ENCODE measurements at regions not wholly inside any gene's neighbourhood (a gene's known extent, or its start where the extent isn't known, plus 50 kb on each side); places are given as distances from the start of the nearest gene placed in this dataset.

DNA sequence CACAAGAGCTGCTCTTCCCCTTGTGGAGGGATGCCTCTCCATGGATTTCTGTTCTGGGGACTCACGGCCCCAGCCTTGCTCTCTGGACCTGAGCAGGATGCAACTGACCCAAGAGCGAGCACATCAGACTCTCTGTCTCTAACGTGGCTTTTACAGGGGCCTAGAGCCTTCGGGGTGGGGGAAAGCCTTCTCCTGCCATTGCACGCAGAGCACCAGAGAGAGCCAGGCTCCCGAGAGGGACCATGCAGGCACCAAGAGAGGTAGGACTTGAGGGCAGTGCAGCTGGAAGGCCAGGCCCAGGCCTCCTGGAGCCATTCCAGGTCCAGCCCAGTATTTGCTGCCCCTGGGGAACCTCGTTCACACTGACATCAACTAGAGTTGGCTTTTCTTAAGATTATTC, 475.6 kb upstream of the MYT1L start:
- no TSS peak for BruUV-seq (replicated peaks)
- no peak overlapping the region for H3K9ac ChIP-seq (ENCODE audit: low read length)

More for the DNA sequence above, 475.6 kb upstream of the MYT1L start:
- no peak overlapping the region for H3K4me2 ChIP-seq (ENCODE audit: low read length)
- ATAC-seq = no peak
- no peak overlapping the region for H3K4me3 ChIP-seq (replicated peaks in 1 of 2; ENCODE audit: low read depth in 1 of 2, low read length in 2 of 2)
- intact Hi-C loops (cut with micrococcal nuclease) = no loop called here
- no peaks in the 10 kb centered on the region for H3K36me3 ChIP-seq (ENCODE audit: control insufficient read depth in 1 of 2, insufficient read depth in 2 of 2, low read length in 2 of 2)
- no peaks in the 10 kb centered on the region for H4K20me1 ChIP-seq (ENCODE audit: insufficient read depth)
- no peak overlapping the region for H3K27ac ChIP-seq (ENCODE audit: low read depth, low read length)
- no peaks in the 10 kb centered on the region for H3K79me2 ChIP-seq (ENCODE audit: insufficient read depth, low read length)
- H3K27me3 ChIP-seq (ENCODE audit: insufficient read depth, low read length) = peaks cover 21% of the 10 kb centered on the region; the same call in 1 of the 2 replicates
- TF ChIP-seq SP1 (IDR thresholded peaks at IDR 0.05; ENCODE audit: low read depth) (no peak), JUND (IDR thresholded peaks at IDR 0.05) (no peak), SRF (IDR thresholded peaks at IDR 0.05; ENCODE audit: low read depth) (no peak), YY1 (IDR thresholded peaks at IDR 0.05; ENCODE audit: extremely low read depth, insufficient replicate concordance, low read depth, low read length) (no peak), ZNF274 (IDR thresholded peaks at IDR 0.05; ENCODE audit: low read depth, low read length) (no peak)
- TF ChIP-seq, protein P1, sequence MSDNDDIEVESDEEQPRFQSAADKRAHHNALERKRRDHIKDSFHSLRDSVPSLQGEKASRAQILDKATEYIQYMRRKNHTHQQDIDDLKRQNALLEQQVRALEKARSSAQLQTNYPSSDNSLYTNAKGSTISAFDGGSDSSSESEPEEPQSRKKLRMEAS (IDR thresholded peaks at IDR 0.05) = no peak
- TF ChIP-seq, protein P2, sequence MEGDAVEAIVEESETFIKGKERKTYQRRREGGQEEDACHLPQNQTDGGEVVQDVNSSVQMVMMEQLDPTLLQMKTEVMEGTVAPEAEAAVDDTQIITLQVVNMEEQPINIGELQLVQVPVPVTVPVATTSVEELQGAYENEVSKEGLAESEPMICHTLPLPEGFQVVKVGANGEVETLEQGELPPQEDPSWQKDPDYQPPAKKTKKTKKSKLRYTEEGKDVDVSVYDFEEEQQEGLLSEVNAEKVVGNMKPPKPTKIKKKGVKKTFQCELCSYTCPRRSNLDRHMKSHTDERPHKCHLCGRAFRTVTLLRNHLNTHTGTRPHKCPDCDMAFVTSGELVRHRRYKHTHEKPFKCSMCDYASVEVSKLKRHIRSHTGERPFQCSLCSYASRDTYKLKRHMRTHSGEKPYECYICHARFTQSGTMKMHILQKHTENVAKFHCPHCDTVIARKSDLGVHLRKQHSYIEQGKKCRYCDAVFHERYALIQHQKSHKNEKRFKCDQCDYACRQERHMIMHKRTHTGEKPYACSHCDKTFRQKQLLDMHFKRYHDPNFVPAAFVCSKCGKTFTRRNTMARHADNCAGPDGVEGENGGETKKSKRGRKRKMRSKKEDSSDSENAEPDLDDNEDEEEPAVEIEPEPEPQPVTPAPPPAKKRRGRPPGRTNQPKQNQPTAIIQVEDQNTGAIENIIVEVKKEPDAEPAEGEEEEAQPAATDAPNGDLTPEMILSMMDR (IDR thresholded peaks at IDR 0.05 in 2 of 3, conservative IDR thresholded peaks at IDR 0.05 in 1 of 3; ENCODE audit: borderline replicate concordance in 1 of 3, insufficient read depth in 1 of 3, low read depth in 2 of 3, low read length in 2 of 3) = no peak
- TF ChIP-seq, protein P3, sequence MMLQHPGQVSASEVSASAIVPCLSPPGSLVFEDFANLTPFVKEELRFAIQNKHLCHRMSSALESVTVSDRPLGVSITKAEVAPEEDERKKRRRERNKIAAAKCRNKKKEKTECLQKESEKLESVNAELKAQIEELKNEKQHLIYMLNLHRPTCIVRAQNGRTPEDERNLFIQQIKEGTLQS (IDR thresholded peaks at IDR 0.05) = no peak
- TF ChIP-seq, protein P4, sequence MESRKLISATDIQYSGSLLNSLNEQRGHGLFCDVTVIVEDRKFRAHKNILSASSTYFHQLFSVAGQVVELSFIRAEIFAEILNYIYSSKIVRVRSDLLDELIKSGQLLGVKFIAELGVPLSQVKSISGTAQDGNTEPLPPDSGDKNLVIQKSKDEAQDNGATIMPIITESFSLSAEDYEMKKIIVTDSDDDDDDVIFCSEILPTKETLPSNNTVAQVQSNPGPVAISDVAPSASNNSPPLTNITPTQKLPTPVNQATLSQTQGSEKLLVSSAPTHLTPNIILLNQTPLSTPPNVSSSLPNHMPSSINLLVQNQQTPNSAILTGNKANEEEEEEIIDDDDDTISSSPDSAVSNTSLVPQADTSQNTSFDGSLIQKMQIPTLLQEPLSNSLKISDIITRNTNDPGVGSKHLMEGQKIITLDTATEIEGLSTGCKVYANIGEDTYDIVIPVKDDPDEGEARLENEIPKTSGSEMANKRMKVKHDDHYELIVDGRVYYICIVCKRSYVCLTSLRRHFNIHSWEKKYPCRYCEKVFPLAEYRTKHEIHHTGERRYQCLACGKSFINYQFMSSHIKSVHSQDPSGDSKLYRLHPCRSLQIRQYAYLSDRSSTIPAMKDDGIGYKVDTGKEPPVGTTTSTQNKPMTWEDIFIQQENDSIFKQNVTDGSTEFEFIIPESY (IDR thresholded peaks at IDR 0.05; ENCODE audit: extremely low read depth, insufficient replicate concordance, low read length) = no peak
- no peak for DNase-seq (ENCODE audit: low read depth, low spot score)
- H3K9me2 ChIP-seq (ENCODE audit: insufficient read depth) = no peaks in the 10 kb centered on the region
- ChIA-PET RAD21 (ENCODE audit: low non-redundant PET in 1 of 2, low total read pairs in 2 of 2, uncharacterized antibody in 2 of 2, unreplicated experiment in 2 of 2) (no interaction called here), CTCF (no interaction called here), POLR2A (no interaction called here)
- H3K9me3 ChIP-seq (ENCODE audit: control insufficient read depth in 1 of 2, insufficient read depth in 1 of 2, low read depth in 1 of 2, low read length in 2 of 2) = no peaks in the 10 kb centered on the region
- H3K4me1 ChIP-seq (ENCODE audit: control insufficient read depth in 1 of 2, insufficient read depth in 2 of 2, low read length in 2 of 2) = no peaks in the 10 kb centered on the region
- no peak overlapping the region for H2AFZ ChIP-seq (ENCODE audit: low read depth, low read length, poor library complexity, severe bottlenecking)

All from HCT116 (cell line).